NT2/D1 (cell line): ENCODE measurements at regions not wholly inside any gene's neighbourhood (a gene's known extent, or its start where the extent isn't known, plus 50 kb on each side); places are given as distances from the start of the nearest gene placed in this dataset.

ENCODE experiments used
- YY1 ChIP-seq: IDR thresholded peaks from 2 replicates; pipeline ENCODE4 v1.6.1; 2011; ENCODE audit not compliant: insufficient read length, insufficient read depth
- ZNF274 ChIP-seq: IDR thresholded peaks from 2 replicates; pipeline ENCODE4 v1.6.1; 2011; ENCODE audit warnings: mild to moderate bottlenecking, low read depth, low read length

DNA sequence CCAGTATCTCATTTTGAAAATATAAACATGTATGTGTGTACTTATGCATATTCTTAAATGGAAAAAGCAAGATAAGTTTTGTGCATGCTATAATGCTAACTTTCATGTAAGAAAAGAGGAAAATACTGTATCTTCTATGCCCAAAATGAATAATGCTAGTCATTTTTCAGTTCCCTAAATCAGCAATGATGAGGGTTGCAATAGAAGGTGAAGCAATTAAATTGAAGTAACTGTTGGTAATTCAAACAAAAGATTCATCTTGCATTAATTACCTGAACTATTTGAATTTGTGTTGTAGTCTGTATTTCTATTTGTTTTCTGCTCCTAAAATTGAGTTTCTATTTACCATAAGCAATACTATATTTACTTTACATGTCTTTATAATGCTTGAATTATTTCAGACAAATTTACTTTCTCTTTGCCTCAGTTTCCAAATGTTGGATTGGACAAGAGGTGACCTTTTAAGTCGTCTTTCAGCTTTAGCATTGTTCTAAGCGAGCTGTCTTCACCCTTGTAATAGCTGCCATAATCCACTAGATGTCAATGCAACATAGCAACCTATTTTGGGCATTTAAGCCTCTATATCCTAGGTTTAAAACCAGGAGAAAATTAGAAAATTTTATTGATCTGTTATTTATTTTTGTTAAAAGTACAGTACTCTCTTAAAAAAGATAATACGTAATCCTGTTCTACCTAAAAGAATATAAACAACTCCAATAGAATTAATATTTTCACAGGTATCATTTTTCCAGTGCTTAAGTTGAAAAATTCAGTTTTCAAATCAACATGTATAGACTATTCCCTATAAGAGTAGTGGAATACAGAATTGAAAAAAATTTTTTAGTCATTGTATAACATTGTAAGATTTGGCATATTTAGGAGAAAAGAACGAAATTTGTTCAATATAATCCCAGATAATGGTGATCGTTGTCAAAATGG, 52.3 kb upstream of the IFNGR1 start:
- TF ChIP-seq YY1: no peak
- no peak for TF ChIP-seq ZNF274
